SU-DHL-6 (cell line): ENCODE measurements at regions not wholly inside any gene's neighbourhood (a gene's known extent, or its start where the extent isn't known, plus 50 kb on each side); places are given as distances from the start of the nearest gene placed in this dataset.
"Not testable (repeated sequence)": the region's sequence is repeated elsewhere in the genome, so short reads cannot be mapped to it uniquely, and the experiment has no call there.

Source experiments
- H2AFZ ChIP-seq: fragments of 200-600 bp; sonication (generic); 2 replicates; pipeline ENCODE4 v1.6.1; 2014; ENCODE audit warnings: low read depth, mild to moderate bottlenecking, moderate library complexity, mixed read lengths, antibody characterized with exemption, low read length; ENCODE audit not compliant: severe bottlenecking
- H3F3A ChIP-seq: fragments of 200-600 bp; shearing (Covaris generic); 2 replicates; pipeline ENCODE4 v1.6.0; 2016; ENCODE audit warnings: antibody characterized with exemption, mild to moderate bottlenecking; ENCODE audit not compliant: insufficient read depth
- H3K27ac ChIP-seq: fragments of 200-600 bp; sonication (generic); 2 replicates; pipeline ENCODE4 v1.5.1; 2016; ENCODE audit warnings: low read depth, mild to moderate bottlenecking, low read length, moderate library complexity, mixed read lengths
- H3K27me3 ChIP-seq: fragments of 200-600 bp; sonication (generic), shearing (Covaris generic); 2 replicates; pipeline ENCODE4 v1.6.0; 2014; ENCODE audit warnings: mild to moderate bottlenecking, low read length
- H3K36me3 ChIP-seq: fragments of 200-600 bp; sonication (generic); 2 replicates; pipeline ENCODE4 v1.6.1; 2014; ENCODE audit warnings: mild to moderate bottlenecking, low read length, mixed read lengths
- H3K4me2 ChIP-seq: fragments of 300-600, 200-600 bp; shearing (Covaris generic), sonication (generic); 2 replicates; pipeline ENCODE4 v1.6.0; 2014; ENCODE audit warnings: low read length, low read depth, mild to moderate bottlenecking; ENCODE audit not compliant: poor library complexity, severe bottlenecking
- H3K4me3 ChIP-seq: fragments of 200-600 bp; sonication (generic); 2 replicates; pipeline ENCODE4 v1.5.1; 2014; ENCODE audit warnings: antibody characterized with exemption, low read length, mild to moderate bottlenecking, mixed read lengths; ENCODE audit not compliant: insufficient read depth, poor library complexity, severe bottlenecking
- H3K79me2 ChIP-seq: fragments of 200-600 bp; sonication (generic); 2 replicates; pipeline ENCODE4 v1.6.1; 2014; ENCODE audit warnings: mild to moderate bottlenecking, low read length, moderate library complexity; ENCODE audit not compliant: insufficient read depth
- H3K9ac ChIP-seq: fragments of 200-600 bp; sonication (generic); 2 replicates; pipeline ENCODE4 v1.7.0; 2014; ENCODE audit warnings: mild to moderate bottlenecking, low read length
- H3K9me2 ChIP-seq: fragments of 200-600 bp; sonication (generic); replicated peaks from 2 replicates; pipeline ENCODE4 v1.6.1; 2014; ENCODE audit warnings: low read length; ENCODE audit not compliant: insufficient read depth
- H3K9me3 ChIP-seq: fragments of 200-600 bp; sonication (generic); 2 replicates; pipeline ENCODE4 v1.6.1; 2014; ENCODE audit warnings: low read length, mixed read lengths; ENCODE audit not compliant: insufficient read depth
- H4K20me1 ChIP-seq: fragments of 200-600 bp; sonication (generic); 2 replicates; pipeline ENCODE4 v1.6.1; 2014; ENCODE audit warnings: low read depth, mild to moderate bottlenecking, antibody characterized with exemption, low read length, moderate library complexity, mixed read lengths

- not testable (repeated sequence) for H3F3A ChIP-seq, H3K27me3 ChIP-seq, H3K36me3 ChIP-seq, H3K9me2 ChIP-seq, H3K4me2 ChIP-seq, H2AFZ ChIP-seq, H3K4me3 ChIP-seq, H3K79me2 ChIP-seq, H3K9me3 ChIP-seq, H4K20me1 ChIP-seq, H3K27ac ChIP-seq, H3K9ac ChIP-seq
Measured at GRCh38 chr2:111411867-111412681, 291.4 kb downstream of the BCL2L11 start.

DNA sequence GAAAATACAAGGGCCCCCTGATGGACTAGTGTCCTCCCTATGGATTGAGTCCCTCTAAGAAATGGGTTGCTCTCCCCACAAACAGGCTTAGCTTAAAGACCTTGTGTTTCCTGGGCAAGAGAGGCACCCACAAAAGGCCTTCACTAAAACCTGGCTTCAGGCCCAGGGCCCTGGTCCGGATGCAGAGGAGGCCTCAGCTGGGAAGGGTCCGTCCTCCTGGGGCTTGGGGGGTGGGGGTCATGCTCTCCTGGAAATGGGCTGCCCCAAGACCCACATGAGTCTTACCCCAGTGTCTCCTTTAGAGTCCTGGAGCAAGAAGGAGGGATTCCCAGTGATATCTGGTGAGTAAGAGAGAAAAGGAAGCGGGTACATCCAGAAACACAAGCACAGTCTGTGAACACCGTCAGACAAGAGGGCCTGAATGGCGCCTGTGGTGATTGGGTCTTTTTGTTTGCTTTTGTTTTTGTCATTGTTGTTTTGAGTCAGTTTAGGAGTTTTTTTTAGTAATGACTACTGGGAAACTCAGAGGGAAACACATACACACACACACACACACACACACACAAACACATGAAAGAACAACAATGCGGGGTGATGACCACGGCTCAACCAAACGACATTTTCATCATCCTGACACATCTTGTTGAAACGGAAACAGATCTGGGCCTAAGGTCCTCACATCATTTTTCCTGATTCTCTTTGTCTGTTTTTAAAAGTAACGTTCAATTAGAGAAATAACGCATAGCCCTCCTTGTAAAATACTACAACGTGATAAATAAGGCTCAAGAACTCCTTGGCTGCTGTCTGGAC lies 292.3 kb downstream of the BCL2L11 start:
- H2AFZ ChIP-seq, H3K27me3 ChIP-seq, H3K36me3 ChIP-seq, H3F3A ChIP-seq, H3K4me3 ChIP-seq, H3K9me2 ChIP-seq, H4K20me1 ChIP-seq, H3K9ac ChIP-seq, H3K9me3 ChIP-seq, H3K4me2 ChIP-seq, H3K27ac ChIP-seq, H3K79me2 ChIP-seq: not testable (repeated sequence)

GRCh38 chr2:111413950-111414349 lies 293.2 kb downstream of the BCL2L11 start:
- H2AFZ ChIP-seq, H3K4me3 ChIP-seq, H3K27me3 ChIP-seq, H3F3A ChIP-seq, H3K27ac ChIP-seq, H3K9me3 ChIP-seq, H4K20me1 ChIP-seq, H3K9me2 ChIP-seq, H3K79me2 ChIP-seq, H3K4me2 ChIP-seq, H3K36me3 ChIP-seq, H3K9ac ChIP-seq: not testable (repeated sequence)

DNA sequence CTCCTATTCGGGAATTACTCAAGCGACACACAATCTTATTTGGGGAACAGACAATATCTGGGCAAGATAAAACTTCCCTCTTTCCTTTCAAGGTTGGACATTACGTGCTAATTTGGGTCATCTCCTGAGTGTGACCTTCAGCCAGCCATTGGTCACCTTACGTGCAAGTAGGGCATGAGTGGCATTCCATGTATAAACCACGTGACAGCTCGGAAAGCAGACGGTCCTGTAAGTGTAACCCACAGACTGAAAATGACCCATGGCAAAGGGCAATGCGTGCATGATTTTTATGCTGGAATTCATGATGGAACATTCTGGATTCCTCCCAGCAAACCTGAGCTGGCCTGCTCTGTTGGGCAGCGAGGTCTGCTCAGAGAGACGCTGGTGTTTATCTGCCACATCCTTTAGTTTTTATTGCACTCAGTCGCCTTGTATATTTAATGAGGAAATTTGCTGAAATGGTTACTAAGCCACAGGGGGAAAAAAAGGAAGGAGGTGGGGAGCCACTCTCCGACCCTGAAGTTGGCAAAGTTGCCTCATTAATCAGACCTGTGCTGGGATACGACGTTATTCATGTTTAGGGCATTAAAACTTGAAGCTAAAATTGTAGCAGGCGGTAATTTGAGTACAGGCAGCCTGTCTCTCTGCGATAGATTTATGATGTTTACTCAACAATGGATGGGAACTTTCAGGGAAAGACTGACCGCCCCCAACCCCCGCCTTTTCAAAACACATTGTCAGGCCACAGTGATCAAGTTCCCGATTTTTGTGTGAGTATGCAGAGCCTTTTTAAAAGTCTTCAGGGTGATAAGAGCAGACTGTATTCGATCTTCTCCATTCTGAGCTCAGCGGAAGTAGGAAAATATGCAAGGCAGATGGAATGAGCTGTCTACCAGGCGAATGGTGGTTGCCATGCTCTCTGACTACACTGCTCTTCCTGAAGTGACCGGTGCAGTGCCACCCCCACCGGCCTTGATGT lies 295.3 kb downstream of the BCL2L11 start:
- not testable (repeated sequence) for H3K9ac ChIP-seq, H3F3A ChIP-seq, H3K9me3 ChIP-seq, H2AFZ ChIP-seq, H3K4me2 ChIP-seq, H3K36me3 ChIP-seq, H3K9me2 ChIP-seq, H3K79me2 ChIP-seq, H3K27me3 ChIP-seq, H4K20me1 ChIP-seq, H3K27ac ChIP-seq, H3K4me3 ChIP-seq

GRCh38 chr2:111417026-111417425 lies 296.3 kb downstream of the BCL2L11 start:
- H3K9me3 ChIP-seq, H3K27ac ChIP-seq, H3K4me2 ChIP-seq, H3K4me3 ChIP-seq, H3F3A ChIP-seq, H3K9me2 ChIP-seq, H2AFZ ChIP-seq, H3K79me2 ChIP-seq, H3K9ac ChIP-seq, H3K27me3 ChIP-seq, H3K36me3 ChIP-seq, H4K20me1 ChIP-seq: not testable (repeated sequence)

DNA sequence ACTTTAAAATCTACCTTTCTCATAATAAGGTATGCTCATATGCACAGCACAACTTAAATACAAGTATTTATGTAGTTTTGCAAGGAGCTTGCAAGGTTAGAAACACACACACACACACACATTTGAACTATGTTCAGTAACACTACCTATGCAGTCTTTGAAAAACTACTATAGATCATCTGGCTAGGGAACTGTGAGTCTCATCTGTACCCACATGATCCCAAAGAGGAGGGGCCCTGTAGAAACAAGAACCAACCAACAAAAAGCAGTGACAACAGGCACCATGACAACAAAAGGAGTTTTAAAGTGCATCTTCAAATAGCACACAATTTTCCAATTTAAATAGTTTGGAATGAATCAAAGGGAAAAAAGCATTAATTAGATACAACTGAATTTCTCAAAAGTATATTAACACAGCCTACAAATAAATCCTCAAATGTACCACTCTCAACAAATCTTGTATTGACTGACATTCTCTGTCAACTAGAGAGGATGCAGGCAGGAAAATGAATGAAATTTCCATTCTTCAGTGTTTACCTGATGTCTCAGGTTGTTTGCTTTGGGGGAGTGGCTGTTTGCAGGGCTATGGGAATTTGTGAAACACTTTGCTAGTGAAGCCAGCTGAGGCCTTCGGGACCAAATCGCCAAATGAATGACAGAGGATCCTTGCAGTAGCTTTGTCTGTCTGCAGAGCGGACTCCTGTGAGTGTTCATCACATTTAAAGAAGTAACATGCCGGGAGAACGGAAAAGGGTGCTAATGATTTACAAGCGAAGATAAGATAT lies 297.6 kb downstream of the BCL2L11 start:
- not testable (repeated sequence) for H3K4me3 ChIP-seq, H3K9ac ChIP-seq, H3K79me2 ChIP-seq, H3K27me3 ChIP-seq, H2AFZ ChIP-seq, H4K20me1 ChIP-seq, H3K36me3 ChIP-seq, H3K4me2 ChIP-seq, H3F3A ChIP-seq, H3K9me2 ChIP-seq, H3K27ac ChIP-seq, H3K9me3 ChIP-seq

DNA sequence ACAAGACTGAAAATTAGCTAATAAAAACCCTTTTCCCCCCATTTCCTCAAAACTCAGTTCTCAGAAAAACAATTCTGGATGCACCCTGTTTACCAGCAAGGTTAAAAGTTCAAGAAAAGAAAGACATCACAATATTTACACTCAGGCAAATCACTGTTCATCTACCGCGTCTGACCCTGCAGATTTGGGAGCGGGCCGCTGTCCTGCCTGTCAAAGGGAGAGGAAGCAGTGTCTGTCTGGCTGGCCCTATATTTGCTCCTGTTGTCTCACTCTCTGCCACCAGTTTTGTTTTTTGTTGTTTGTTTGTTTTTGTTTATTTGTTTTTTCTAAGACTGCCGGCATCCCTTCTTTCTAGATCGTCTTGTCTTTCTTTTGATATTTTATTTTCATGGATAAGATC lies 299.4 kb downstream of the BCL2L11 start:
- H2AFZ ChIP-seq, H3K79me2 ChIP-seq, H4K20me1 ChIP-seq: not testable (repeated sequence)

More for the DNA sequence above, 299.4 kb downstream of the BCL2L11 start:
- not testable (repeated sequence) for H3K4me2 ChIP-seq, H3K9ac ChIP-seq, H3K9me3 ChIP-seq, H3K4me3 ChIP-seq, H3K27ac ChIP-seq, H3K36me3 ChIP-seq, H3K27me3 ChIP-seq, H3F3A ChIP-seq, H3K9me2 ChIP-seq
